SJSA1 (cell line): ENCODE measurements at regions not wholly inside any gene's neighbourhood (a gene's known extent, or its start where the extent isn't known, plus 50 kb on each side); places are given as distances from the start of the nearest gene placed in this dataset.
"Not testable (repeated sequence)": the region's sequence is repeated elsewhere in the genome, so short reads cannot be mapped to it uniquely, and the experiment has no call there.

ENCODE experiments used
- DNase-seq, 2 experiments: peaks; one replicate each; pipeline ENCODE4 v3.0.0-alpha.2; 2015 to 2020; ENCODE audit warnings: low spot score in 2 of 2, low read depth in 1 of 2
- H3K27ac ChIP-seq: fragments of 250-450 bp; sonication (Bioruptor Pico); 2 replicates; pipeline ENCODE4 v1.5.1; 2020; ENCODE audit warnings: mild to moderate bottlenecking, moderate library complexity
- H3K27me3 ChIP-seq: fragments of 250-450 bp; sonication (Bioruptor Pico); replicated peaks from 2 replicates; pipeline ENCODE4 v1.5.1; 2020; ENCODE audit warnings: mild to moderate bottlenecking, moderate library complexity
- H3K36me3 ChIP-seq: fragments of 250-450 bp; sonication (Bioruptor Pico); 2 replicates; pipeline ENCODE4 v1.5.1; 2020; ENCODE audit warnings: mild to moderate bottlenecking
- H3K4me1 ChIP-seq: fragments of 250-450 bp; sonication (Bioruptor Pico); replicated peaks from 2 replicates; pipeline ENCODE4 v1.6.1; 2021; ENCODE audit warnings: mild to moderate bottlenecking
- H3K4me3 ChIP-seq: fragments of 250-450 bp; sonication (Bioruptor Pico); 2 replicates; pipeline ENCODE4 v1.5.1; 2020; ENCODE audit warnings: mild to moderate bottlenecking
- H3K9me3 ChIP-seq: fragments of 250-450 bp; sonication (Bioruptor Pico); replicated peaks from 2 replicates; pipeline ENCODE4 v1.5.1; 2020; ENCODE audit warnings: mild to moderate bottlenecking

GRCh38 chr6:80519811-80520594 is 413.5 kb downstream of the BCKDHB start:
- peaks cover 13% of the 10 kb centered on the region for H3K4me1 ChIP-seq
- no peak overlapping the region for H3K27ac ChIP-seq
- H3K9me3 ChIP-seq: no peaks in the 10 kb centered on the region
- H3K27me3 ChIP-seq: no peaks in the 10 kb centered on the region
- DNase-seq: no peak
- H3K4me3 ChIP-seq: no peak overlapping the region
- H3K36me3 ChIP-seq: no peaks in the 10 kb centered on the region

- no peaks in the 10 kb centered on the region for H3K36me3 ChIP-seq
- H3K4me3 ChIP-seq: no peak overlapping the region
- no peaks in the 10 kb centered on the region for H3K9me3 ChIP-seq
- H3K27ac ChIP-seq: no peak overlapping the region
- no peak for DNase-seq
- no peaks in the 10 kb centered on the region for H3K4me1 ChIP-seq
- H3K27me3 ChIP-seq: no peaks in the 10 kb centered on the region
These were observed 411.1 kb downstream of the BCKDHB start for GRCh38 chr6:80517525-80517924.

- H3K9me3 ChIP-seq, H3K4me3 ChIP-seq, DNase-seq, H3K27ac ChIP-seq, H3K27me3 ChIP-seq, H3K36me3 ChIP-seq, H3K4me1 ChIP-seq: not testable (repeated sequence)
These were observed 404.1 kb downstream of the BCKDHB start for GRCh38 chr6:80510521-80510920.

- Histone ChIP-seq H3K27ac (no peak overlapping the region), H3K4me3 (no peak overlapping the region), H3K9me3 (no peaks in the 10 kb centered on the region), H3K36me3 (no peaks in the 10 kb centered on the region), H3K27me3 (no peaks in the 10 kb centered on the region), H3K4me1 (no peaks in the 10 kb centered on the region)
- no peak for DNase-seq
These were observed 402.6 kb downstream of the BCKDHB start for GRCh38 chr6:80508885-80509630.

- H3K4me1 ChIP-seq: no peaks in the 10 kb centered on the region
- H3K4me3 ChIP-seq: no peak overlapping the region
- no peak overlapping the region for H3K27ac ChIP-seq
- H3K36me3 ChIP-seq: no peaks in the 10 kb centered on the region
- DNase-seq: no peak
- H3K9me3 ChIP-seq: no peaks in the 10 kb centered on the region
- H3K27me3 ChIP-seq: no peaks in the 10 kb centered on the region
These were observed 398.4 kb downstream of the BCKDHB start for GRCh38 chr6:80504882-80505281.

- no peak for DNase-seq
- H3K4me1 ChIP-seq: no peaks in the 10 kb centered on the region
- H3K27me3 ChIP-seq: no peaks in the 10 kb centered on the region
- H3K9me3 ChIP-seq: no peaks in the 10 kb centered on the region
- no peaks in the 10 kb centered on the region for H3K36me3 ChIP-seq
- H3K4me3 ChIP-seq: no peak overlapping the region
- H3K27ac ChIP-seq: no peak overlapping the region
These were observed 397.2 kb downstream of the BCKDHB start for GRCh38 chr6:80503660-80504059.

- H3K9me3 ChIP-seq: no peaks in the 10 kb centered on the region
- no peaks in the 10 kb centered on the region for H3K4me1 ChIP-seq
- H3K4me3 ChIP-seq: no peak overlapping the region
- H3K27ac ChIP-seq: no peak overlapping the region
- no peaks in the 10 kb centered on the region for H3K36me3 ChIP-seq
- DNase-seq: no peak
- no peaks in the 10 kb centered on the region for H3K27me3 ChIP-seq
These were observed 396.4 kb downstream of the BCKDHB start for GRCh38 chr6:80502871-80503270.

- Histone ChIP-seq H3K9me3 (no peaks in the 10 kb centered on the region), H3K4me3 (no peak overlapping the region), H3K36me3 (no peaks in the 10 kb centered on the region), H3K4me1 (no peaks in the 10 kb centered on the region), H3K27ac (no peak overlapping the region), H3K27me3 (no peaks in the 10 kb centered on the region)
- no peak for DNase-seq
These were observed 395.2 kb downstream of the BCKDHB start for GRCh38 chr6:80501636-80502035.

GRCh38 chr6:80497696-80498486 is 391.4 kb downstream of the BCKDHB start:
- H3K36me3 ChIP-seq, H3K4me1 ChIP-seq, H3K9me3 ChIP-seq, H3K27ac ChIP-seq, DNase-seq, H3K4me3 ChIP-seq, H3K27me3 ChIP-seq: not testable (repeated sequence)

GRCh38 chr6:80489911-80490635 is 383.6 kb downstream of the BCKDHB start:
- DNase-seq: no peak
- H3K27ac ChIP-seq: no peak overlapping the region
- no peaks in the 10 kb centered on the region for H3K4me1 ChIP-seq
- no peaks in the 10 kb centered on the region for H3K27me3 ChIP-seq
- H3K9me3 ChIP-seq: no peaks in the 10 kb centered on the region
- no peak overlapping the region for H3K4me3 ChIP-seq
- H3K36me3 ChIP-seq: no peaks in the 10 kb centered on the region

- DNase-seq: no peak
- H3K36me3 ChIP-seq: no peaks in the 10 kb centered on the region
- H3K4me3 ChIP-seq: no peak overlapping the region
- no peaks in the 10 kb centered on the region for H3K27me3 ChIP-seq
- no peak overlapping the region for H3K27ac ChIP-seq
- H3K9me3 ChIP-seq: no peaks in the 10 kb centered on the region
- no peaks in the 10 kb centered on the region for H3K4me1 ChIP-seq
These were observed 381.7 kb downstream of the BCKDHB start for GRCh38 chr6:80488190-80488589.

- not testable (repeated sequence) for H3K27me3 ChIP-seq, DNase-seq, H3K27ac ChIP-seq, H3K4me3 ChIP-seq, H3K9me3 ChIP-seq, H3K36me3 ChIP-seq, H3K4me1 ChIP-seq
These were observed 379.0 kb downstream of the BCKDHB start for GRCh38 chr6:80485494-80485893.

GRCh38 chr6:80482056-80482455 is 375.6 kb downstream of the BCKDHB start:
- Histone ChIP-seq H3K36me3 (no peaks in the 10 kb centered on the region), H3K4me1 (peaks cover 15% of the 10 kb centered on the region), H3K9me3 (no peaks in the 10 kb centered on the region), H3K27ac (no peak overlapping the region), H3K27me3 (no peaks in the 10 kb centered on the region), H3K4me3 (no peak overlapping the region)
- no peak for DNase-seq
